Suppressor macrophage treated with lipopolysaccharide for 4 hours (primary cell): ENCODE measurements at regions not wholly inside any gene's neighbourhood (a gene's known extent, or its start where the extent isn't known, plus 50 kb on each side); places are given as distances from the start of the nearest gene placed in this dataset.
"Not testable (repeated sequence)": the region's sequence is repeated elsewhere in the genome, so short reads cannot be mapped to it uniquely, and the experiment has no call there.

Experiments used
- DNase-seq: peaks from one replicate; pipeline ENCODE4 v3.0.0-alpha.2; 2020

- no peak for DNase-seq
Observed at GRCh38 chr11:79667380-79667779, 226.6 kb upstream of the TENM4 start.

GRCh38 chr11:79663017-79663416 lies 222.2 kb upstream of the TENM4 start:
- DNase-seq = no peak

GRCh38 chr11:79661373-79661772 lies 220.5 kb upstream of the TENM4 start:
- no peak for DNase-seq

DNA sequence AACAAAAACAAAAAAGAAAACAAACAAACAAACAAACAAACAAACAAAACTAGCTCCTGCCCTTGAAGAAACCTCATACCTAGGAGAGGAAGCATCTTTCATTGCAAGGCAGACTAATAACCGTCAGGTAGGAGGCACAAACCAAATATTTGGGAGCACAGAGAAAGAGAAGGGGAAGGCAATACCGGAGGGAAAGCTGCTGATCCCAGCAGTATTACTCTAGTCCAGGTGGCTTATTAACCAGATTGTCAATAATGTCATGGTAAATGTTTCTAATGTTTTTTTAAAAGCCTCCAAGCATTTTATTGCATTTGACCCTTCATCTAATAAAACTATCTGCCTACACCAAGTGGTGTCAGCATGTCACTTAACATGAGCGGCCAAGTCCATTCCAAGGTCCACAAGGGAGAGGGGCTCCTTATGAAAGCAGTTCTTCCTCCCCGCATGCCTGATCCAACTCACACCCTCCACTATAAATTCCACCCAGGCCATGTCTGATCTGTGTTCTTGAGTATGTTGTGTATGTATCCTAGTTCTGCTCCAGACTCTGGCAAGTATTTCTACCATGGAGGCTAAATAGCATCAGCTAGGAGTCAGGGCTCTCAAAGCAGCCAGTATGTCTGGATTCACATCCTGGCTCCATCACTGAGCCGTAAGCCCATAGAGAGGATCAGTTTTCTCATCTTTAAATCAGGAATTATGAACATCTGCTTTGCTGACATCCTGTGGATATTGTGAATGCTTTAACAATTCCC lies 208.1 kb upstream of the TENM4 start:
- DNase-seq = no peak

GRCh38 chr11:79637219-79637618 lies 196.4 kb upstream of the TENM4 start:
- no peak for DNase-seq

- no peak for DNase-seq
Observed at GRCh38 chr11:79634905-79635304, 194.1 kb upstream of the TENM4 start.

DNA sequence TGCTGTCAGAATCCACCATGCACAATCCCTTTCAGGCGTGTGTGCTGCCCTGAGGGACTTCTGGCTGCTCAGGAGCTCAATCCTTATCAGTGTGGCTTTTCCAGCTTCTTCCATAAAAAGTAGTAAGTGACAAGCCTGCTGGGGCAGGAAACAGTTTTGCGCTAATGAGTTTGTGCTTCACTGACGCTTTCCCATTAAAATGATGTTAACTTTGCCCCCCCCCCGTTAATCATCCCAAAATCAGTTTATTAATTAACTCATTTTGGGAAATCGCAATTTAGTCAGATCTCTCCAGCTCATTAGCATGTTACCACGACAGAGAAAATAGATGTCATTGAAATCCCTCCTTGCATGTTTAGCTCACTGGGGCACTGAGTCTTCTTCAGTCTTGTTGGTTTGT lies 186.5 kb upstream of the TENM4 start:
- no peak for DNase-seq

GRCh38 chr11:79626135-79627075 lies 185.6 kb upstream of the TENM4 start:
- no peak for DNase-seq

GRCh38 chr11:79623375-79623774 lies 182.5 kb upstream of the TENM4 start:
- no peak for DNase-seq

DNA sequence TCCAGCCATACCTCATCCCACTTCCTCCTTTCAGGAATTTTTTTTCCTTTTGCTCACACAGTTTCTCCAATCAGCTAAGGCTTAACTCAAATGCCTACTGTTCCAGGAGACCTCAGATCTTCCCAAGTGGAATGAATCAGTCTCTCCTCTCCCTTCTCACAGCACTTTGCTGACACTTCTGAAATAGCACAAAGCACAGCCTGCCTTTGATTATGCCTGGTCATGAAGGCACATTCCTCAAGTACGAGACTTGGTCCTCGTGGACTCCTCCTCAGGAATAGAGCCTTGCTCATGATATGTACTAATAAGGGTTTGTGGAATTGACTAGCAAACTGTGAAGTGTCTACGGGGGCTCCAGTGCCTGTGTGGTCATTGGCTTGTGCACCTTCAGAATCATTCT lies 176.7 kb upstream of the TENM4 start:
- no peak for DNase-seq

GRCh38 chr11:79616392-79616851 lies 175.6 kb upstream of the TENM4 start:
- DNase-seq = no peak

DNA sequence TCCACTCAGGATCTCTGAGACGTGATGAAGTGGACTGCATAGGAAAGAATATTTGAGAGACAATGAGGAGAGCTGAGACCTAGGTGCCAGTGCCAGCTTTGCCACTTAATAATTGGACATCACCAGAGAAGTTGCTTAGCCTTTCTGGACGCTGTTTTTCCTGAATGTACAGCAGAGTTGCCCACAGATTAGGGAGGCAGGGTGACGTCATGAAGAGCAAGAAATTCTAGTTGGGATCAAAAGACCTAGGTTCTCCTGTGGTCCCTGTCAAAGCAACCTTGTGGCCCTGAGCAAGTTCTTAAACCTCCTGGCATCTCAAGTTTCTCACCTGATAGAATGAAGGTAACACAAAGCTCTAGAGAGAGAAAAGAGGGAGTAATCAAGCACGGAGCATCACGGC lies 174.6 kb upstream of the TENM4 start:
- DNase-seq = no peak

GRCh38 chr11:79610678-79611077 lies 169.8 kb upstream of the TENM4 start:
- no peak for DNase-seq

- no peak for DNase-seq
Observed at GRCh38 chr11:79610139-79610538, 169.3 kb upstream of the TENM4 start.

DNA sequence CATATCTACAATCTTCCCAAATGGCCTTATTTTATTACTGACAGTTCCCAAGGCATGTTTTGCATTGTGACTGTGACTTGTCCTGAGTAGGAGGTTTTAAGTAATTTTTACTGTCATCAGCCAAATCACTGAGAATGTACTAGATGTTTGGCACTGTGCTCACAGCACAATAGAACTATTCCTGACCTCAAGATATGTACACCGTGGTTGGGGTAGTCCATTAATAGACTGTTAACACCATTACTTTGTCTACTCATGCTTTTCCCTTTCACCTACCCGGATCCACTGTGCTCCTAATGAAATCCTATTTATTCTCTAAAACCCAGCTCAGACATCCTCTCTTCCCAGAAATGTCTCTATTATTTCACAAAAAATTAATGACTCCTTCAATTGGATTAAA lies 168.7 kb upstream of the TENM4 start:
- DNase-seq = no peak

- DNase-seq = not testable (repeated sequence)
Observed at GRCh38 chr11:79606461-79606860, 165.6 kb upstream of the TENM4 start.

DNA sequence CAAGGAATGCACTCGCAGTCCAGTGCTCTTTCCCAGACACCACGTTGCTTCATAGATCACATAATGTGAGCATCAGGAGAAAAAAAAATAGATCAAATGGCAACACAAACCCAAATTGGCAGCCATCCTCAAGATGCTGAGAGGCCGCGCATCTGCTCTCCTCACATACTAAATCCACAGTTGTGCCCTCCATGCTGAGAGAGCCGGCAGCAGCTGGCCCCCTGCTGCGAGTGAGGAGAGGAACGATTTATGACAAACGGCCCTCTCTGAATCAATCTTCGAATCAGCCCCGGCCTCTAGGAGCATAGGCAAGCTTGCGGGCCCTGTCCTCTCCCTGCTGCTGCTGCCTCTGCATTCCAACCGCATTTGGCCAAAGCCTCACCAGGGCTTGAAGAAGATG lies 159.9 kb upstream of the TENM4 start:
- DNase-seq = no peak

DNA sequence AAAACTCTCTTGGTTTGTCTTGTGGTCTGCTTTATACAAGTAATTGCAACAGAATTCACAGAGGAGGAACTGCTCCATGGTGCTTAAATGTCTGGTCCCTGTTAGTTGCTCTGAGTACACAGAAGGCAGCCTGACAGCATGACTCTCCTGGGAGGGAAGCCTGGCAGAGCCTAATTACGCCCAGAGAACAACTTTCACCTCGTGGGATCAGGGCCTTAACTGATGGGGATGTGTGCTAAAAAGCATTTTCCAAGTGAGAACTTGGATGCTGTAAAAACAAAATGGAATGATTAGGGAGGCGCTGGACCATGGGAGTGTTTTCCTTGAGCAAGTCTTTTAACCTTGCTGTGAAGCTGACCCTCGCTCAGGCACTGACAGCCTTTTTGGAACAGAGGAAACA lies 154.0 kb upstream of the TENM4 start:
- no peak for DNase-seq

DNA sequence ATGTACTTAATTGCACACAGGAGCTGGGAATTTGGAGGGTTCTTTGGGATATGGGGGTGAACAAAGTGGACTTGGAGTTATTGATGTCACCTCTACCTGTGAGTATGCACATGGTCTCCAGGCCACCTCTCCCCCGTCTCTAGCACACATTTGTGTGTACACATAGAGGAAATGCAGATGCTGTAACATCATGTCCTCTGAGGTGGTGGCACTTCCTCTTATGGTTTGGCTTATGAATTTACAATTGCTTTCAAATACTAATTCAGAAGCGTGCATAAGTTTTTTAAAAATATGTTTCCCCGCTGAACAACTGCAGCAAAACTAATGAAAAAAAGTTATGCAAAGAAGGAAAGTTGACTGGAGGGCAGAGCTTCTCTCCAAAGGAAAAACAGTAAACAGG lies 152.0 kb upstream of the TENM4 start:
- no peak for DNase-seq

GRCh38 chr11:79592406-79592805 lies 151.6 kb upstream of the TENM4 start:
- DNase-seq = no peak

GRCh38 chr11:79582434-79582833 lies 141.6 kb upstream of the TENM4 start:
- DNase-seq = no peak

DNA sequence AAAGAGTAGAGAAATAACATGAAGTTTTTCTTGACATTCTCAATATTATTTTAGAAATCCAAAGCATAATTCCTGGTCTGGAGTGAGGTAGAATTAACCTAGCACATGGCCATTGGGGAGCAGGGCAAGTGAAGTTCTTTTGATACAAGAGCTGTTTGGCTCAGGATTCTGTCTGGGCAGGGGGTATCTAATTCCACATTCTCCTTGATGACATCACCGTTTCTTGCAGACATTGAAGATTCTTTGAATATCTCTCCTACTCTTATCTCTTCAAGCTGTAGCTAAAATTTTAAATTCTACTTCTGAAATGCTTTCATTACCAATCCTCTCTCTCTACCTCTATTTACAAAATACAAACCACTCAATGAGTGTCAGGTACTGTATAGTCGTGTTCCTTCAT lies 138.2 kb upstream of the TENM4 start:
- no peak for DNase-seq

DNA sequence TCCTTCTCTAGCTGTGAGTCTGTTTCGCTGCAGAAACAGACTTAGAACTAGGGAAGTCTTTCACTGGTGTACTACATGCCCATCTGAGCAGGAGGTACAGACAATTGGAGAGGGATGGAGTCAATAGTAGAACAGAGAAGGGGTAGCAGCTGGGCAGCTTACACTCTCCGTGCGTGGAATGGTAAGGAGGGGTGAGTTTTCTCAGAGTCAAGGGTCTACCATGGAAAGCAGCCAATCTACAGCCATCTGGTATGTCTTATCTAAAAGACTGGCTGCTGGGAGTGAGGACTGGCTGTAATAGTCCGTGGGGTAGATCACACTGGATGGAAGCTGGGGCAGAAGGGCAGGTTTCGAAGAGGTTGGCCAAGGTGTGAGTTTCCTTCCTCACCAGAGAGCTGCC lies 137.3 kb upstream of the TENM4 start:
- no peak for DNase-seq

DNA sequence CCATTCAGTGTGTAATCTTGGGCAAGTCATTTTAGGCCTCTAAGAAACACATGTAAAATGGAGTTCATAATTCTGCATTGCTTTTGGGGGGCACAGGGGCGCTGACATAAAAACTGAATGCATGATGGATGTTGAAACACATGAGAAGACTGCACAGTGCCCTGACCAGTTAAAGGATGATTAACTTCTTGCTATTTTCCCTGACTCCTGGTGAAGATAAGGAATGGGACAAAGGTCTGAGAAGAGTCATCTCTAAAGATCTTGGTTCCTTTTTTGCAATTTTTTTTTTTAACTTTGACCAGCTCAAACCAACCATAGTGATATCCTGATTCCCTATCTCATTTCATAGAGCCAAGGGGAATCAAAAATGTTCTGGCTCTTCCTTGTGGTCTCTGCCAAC lies 134.9 kb upstream of the TENM4 start:
- no peak for DNase-seq
